GM10266 (cell line): ENCODE measurements at regions not wholly inside any gene's neighbourhood (a gene's known extent, or its start where the extent isn't known, plus 50 kb on each side); places are given as distances from the start of the nearest gene placed in this dataset.

Experiments used
- DNase-seq: peaks from one replicate; pipeline ENCODE4 v3.0.0; 2012; ENCODE audit errors: extremely low spot score
- TF ChIP-seq, protein P1 (sequence below): IDR thresholded peaks from 2 replicates; pipeline ENCODE4 v1.5.1; 2012; ENCODE audit warnings: mild to moderate bottlenecking, low read depth; ENCODE audit not compliant: control insufficient read depth, insufficient read depth; ENCODE audit errors: missing control alignments

DNA sequence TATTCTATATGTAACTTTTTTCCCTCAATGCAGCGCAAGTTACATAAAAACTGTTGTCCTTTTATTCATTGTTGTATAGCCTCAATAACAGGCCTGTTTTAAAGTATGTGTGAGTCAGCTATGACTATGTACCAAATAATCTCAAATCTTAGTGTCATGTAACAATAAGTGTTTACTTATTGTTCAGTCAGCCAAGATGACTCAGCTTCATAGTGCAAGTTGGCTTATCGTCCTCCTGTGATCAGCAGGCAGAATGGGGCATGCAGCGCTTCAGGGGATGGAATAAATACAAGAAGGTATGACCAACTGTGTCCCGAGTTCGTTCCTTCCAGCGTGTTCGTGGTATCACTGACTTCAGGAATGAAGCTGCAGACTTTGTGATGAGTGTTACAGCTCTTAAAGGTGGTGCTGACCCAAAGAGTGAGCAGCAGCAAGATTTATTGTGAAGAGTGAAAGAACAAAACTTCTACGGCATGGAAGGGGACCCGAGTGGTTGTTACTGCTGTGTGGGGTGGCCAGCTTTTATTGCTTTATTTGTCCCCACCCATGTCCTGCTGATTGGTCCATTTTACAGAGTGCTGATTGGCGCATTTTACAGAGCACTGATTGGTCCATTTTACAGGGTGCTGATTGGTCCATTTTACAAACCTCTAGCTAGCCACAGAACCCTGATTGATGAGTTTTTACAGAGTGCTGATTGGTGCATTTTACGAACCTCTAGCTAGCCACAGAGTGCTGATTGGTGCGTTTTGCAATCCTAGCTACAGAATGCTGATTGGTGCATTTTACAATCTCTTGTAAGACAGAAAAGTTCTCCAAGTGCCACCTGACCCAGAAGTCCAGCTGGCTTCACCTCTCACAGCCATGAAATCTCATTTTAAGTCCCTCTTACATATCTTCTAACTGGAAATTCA is 1016.0 kb downstream of the MCTP2 start:
- no peak for DNase-seq
- TF ChIP-seq, protein P1, sequence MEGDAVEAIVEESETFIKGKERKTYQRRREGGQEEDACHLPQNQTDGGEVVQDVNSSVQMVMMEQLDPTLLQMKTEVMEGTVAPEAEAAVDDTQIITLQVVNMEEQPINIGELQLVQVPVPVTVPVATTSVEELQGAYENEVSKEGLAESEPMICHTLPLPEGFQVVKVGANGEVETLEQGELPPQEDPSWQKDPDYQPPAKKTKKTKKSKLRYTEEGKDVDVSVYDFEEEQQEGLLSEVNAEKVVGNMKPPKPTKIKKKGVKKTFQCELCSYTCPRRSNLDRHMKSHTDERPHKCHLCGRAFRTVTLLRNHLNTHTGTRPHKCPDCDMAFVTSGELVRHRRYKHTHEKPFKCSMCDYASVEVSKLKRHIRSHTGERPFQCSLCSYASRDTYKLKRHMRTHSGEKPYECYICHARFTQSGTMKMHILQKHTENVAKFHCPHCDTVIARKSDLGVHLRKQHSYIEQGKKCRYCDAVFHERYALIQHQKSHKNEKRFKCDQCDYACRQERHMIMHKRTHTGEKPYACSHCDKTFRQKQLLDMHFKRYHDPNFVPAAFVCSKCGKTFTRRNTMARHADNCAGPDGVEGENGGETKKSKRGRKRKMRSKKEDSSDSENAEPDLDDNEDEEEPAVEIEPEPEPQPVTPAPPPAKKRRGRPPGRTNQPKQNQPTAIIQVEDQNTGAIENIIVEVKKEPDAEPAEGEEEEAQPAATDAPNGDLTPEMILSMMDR: no peak

DNA sequence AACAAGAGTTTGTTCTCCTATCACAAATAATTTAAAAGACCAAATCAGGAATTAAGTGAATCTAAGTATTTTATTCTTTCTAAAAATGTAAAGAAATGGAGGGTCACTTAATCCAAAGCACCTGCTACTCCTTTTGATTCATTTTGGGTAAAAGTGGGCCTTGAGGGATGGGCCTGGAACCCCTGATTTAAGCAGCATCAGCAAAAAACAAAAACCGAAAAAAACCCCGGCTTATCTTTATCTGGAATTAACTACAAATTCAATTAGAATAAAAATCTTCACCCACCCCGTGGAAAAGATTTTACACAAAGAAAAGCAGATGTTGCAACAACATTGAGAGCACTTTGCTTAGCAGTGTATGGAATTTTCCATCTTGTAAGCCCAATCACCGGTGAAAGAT is 1018.2 kb downstream of the MCTP2 start:
- no peak for DNase-seq
- TF ChIP-seq, protein P1: no peak

DNA sequence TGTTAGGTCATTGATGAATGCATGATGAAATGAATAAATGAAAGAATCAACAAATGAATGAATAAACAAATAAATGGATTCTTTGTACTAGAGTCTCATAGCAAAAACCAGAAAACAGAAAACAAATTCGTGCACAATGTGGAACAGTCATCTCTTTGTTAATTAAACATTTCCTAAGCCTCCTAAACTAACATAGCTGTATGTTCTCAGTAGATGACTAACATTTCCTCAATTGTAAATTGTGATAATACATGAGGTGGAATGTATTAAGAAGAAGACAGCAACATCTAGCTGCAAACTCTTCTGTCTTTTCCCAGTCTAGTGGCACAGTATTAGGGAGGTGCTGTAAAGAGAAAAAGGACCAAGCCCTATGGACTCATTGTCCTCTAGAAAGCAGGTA is 1021.0 kb downstream of the MCTP2 start:
- no peak for DNase-seq
- TF ChIP-seq, protein P1: no peak

DNA sequence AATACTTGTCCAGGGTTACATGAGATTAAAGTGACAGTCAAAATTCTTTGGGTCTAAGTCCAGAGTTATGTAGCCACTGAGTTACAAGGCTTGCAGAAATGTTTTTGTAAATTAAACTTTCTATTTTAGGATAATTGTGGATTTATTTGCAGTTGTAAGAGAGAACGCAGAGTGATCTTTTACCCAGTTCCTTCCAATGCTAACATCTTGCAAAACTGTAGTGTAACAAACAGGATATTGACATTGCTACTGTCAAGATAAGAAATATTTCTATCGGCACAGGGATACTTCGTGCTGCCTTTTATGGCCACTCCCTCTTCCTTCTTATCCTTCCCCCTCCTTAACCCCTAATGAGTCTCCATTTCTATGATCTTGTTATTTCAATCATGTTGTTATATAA is 1022.9 kb downstream of the MCTP2 start:
- TF ChIP-seq, protein P1: no peak
- no peak for DNase-seq

DNA sequence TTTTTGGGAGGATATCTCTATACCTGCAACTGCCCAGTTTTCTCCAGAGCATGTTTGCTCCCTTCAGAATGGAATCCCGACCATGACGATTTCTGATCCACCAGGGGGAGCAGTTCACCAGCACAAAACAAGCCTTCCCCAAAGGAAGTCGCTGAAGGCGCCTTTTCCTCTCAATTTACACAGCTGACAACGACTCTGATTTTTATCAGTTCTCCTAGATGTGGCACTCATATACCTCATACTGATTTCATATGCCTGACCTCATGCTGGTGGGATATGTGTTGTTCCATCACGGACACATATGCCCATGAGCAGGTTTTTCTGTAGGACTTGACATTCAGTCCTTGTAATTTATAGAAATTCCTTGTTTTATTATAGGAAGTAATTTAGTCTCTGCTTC is 1028.2 kb downstream of the MCTP2 start:
- peak; percentile 38 for DNase-seq

DNA sequence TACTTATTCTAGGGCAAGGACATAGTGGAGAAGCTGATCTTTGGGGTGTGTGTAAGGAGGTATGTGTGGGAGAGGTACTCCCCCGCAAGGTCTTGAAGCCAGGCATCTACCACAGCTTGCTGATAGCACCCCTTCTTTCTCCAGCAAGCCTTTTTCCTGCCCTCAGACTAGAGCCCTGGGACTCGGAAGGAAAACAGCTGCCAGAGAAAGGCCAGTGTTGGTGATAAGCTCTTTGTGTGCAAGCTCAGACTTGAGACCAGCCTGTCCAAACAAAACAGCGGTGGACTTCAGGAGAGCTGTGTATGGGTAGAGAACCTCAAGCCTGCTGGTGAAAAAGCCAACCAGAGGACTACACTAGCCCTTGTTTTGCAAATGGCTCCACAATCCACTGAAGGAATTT is 1028.6 kb downstream of the MCTP2 start:
- DNase-seq: no peak
- TF ChIP-seq, protein P1: no peak

More for the DNA sequence above, 1028.2 kb downstream of the MCTP2 start:
- TF ChIP-seq, protein P1: peak; percentile 56

DNA sequence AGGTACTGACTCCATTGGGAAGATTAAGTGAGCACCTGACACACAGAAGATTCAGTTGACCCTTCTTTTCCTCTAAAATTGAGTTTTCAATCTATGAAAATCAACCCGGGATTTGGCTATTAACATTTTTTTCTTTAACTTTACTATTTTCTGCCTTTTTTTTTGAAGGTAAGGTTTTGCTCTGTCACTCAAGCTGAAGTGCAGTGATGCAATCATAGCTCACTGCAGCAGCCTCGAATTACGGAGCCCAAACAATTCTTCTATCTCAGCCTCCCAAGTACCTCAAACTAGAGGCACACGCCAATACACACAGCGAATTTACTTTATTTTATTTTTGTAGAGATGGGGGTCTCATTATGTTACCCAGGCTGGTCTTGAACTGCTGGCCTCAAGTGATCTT is 1029.5 kb downstream of the MCTP2 start:
- DNase-seq: no peak
- TF ChIP-seq, protein P1: no peak
